H9 (cell line): ENCODE measurements at regions not wholly inside any gene's neighbourhood (a gene's known extent, or its start where the extent isn't known, plus 50 kb on each side); places are given as distances from the start of the nearest gene placed in this dataset.

ENCODE experiments used
- DNase-seq: peaks from one replicate; pipeline ENCODE4 v3.0.0-alpha.2; 2017
- H2AFZ ChIP-seq: one replicate; pipeline ENCODE4 v1.6.1; 2013; ENCODE audit warnings: mild to moderate bottlenecking, low read length, control low read depth, moderate library complexity
- H2AK5ac ChIP-seq: 2 replicates; pipeline ENCODE4 v1.6.1; 2013; ENCODE audit warnings: low read length, control low read depth, mixed read lengths; ENCODE audit not compliant: insufficient read length
- H2BK120ac ChIP-seq: one replicate; pipeline ENCODE4 v1.6.1; 2013; ENCODE audit warnings: low read depth, mild to moderate bottlenecking, low read length, control low read depth, inconsistent platforms; ENCODE audit not compliant: poor library complexity, severe bottlenecking
- H2BK12ac ChIP-seq: 2 replicates; pipeline ENCODE4 v1.6.1; 2013; ENCODE audit warnings: low read length, control low read depth, mixed read lengths, low read depth; ENCODE audit not compliant: insufficient read length
- H2BK15ac ChIP-seq: 2 replicates; pipeline ENCODE4 v1.6.1; 2013; ENCODE audit warnings: low read depth, low read length, control low read depth
- H2BK20ac ChIP-seq: one replicate; pipeline ENCODE4 v1.6.1; 2013; ENCODE audit warnings: low read depth, mild to moderate bottlenecking, low read length, control low read depth, inconsistent platforms; ENCODE audit not compliant: poor library complexity, severe bottlenecking
- H2BK5ac ChIP-seq: 2 replicates; pipeline ENCODE4 v1.6.1; 2013; ENCODE audit warnings: low read length, control low read depth, mixed read lengths; ENCODE audit not compliant: insufficient read length
- H3K14ac ChIP-seq: 2 replicates; pipeline ENCODE4 v1.6.1; 2013; ENCODE audit warnings: low read length, control low read depth; ENCODE audit not compliant: insufficient read depth
- H3K18ac ChIP-seq: 2 replicates; pipeline ENCODE4 v1.6.1; 2013; ENCODE audit warnings: low read depth, mild to moderate bottlenecking, mixed read lengths, low read length, control low read depth; ENCODE audit not compliant: insufficient read length
- H3K23ac ChIP-seq: 2 replicates; pipeline ENCODE4 v1.6.1; 2013; ENCODE audit warnings: low read length, control low read depth, mixed read lengths, low read depth; ENCODE audit not compliant: insufficient read length
- H3K23me2 ChIP-seq: 2 replicates; pipeline ENCODE4 v1.6.1; 2013; ENCODE audit warnings: low read depth, mild to moderate bottlenecking, mixed read lengths, low read length, control low read depth; ENCODE audit not compliant: insufficient read length, poor library complexity, severe bottlenecking
- H3K27ac ChIP-seq: 2 replicates; pipeline ENCODE4 v1.5.1; 2013; ENCODE audit warnings: low read length, control low read depth, mixed read lengths, low read depth; ENCODE audit not compliant: insufficient read length
- H3K27me3 ChIP-seq: 2 replicates; pipeline ENCODE4 v1.6.1; 2013; ENCODE audit warnings: low read length, control low read depth, inconsistent platforms; ENCODE audit not compliant: insufficient read depth
- H3K4ac ChIP-seq: 2 replicates; pipeline ENCODE4 v1.6.1; 2013; ENCODE audit warnings: low read depth, mild to moderate bottlenecking, control low read depth, inconsistent platforms, low read length, moderate library complexity
- H3K4me1 ChIP-seq: 2 replicates; pipeline ENCODE4 v1.6.1; 2013; ENCODE audit warnings: low read length, control low read depth, inconsistent platforms; ENCODE audit not compliant: insufficient read depth
- H3K4me2 ChIP-seq: 2 replicates; pipeline ENCODE4 v1.6.1; 2013; ENCODE audit warnings: low read length, control low read depth, mixed read lengths; ENCODE audit not compliant: insufficient read length, insufficient read depth
- H3K56ac ChIP-seq: 2 replicates; pipeline ENCODE4 v1.6.1; 2013; ENCODE audit warnings: low read depth, mild to moderate bottlenecking, mixed read lengths, low read length, control low read depth; ENCODE audit not compliant: insufficient read length
- H3K79me1 ChIP-seq: 2 replicates; pipeline ENCODE4 v1.6.1; 2013; ENCODE audit warnings: low read depth, mild to moderate bottlenecking, moderate library complexity, low read length, control low read depth, inconsistent platforms; ENCODE audit not compliant: insufficient read depth, poor library complexity, severe bottlenecking
- H3K79me2 ChIP-seq: 2 replicates; pipeline ENCODE4 v1.6.1; 2013; ENCODE audit warnings: low read length, control low read depth, inconsistent platforms; ENCODE audit not compliant: insufficient read depth
- H3K9ac ChIP-seq: 2 replicates; pipeline ENCODE4 v1.6.1; 2013; ENCODE audit warnings: low read length, control low read depth, mixed read lengths; ENCODE audit not compliant: insufficient read length; ENCODE audit errors: extremely low read depth
- H3K9me3 ChIP-seq: one replicate; pipeline ENCODE4 v1.6.1; 2013; ENCODE audit warnings: low read depth, low read length, inconsistent platforms; ENCODE audit not compliant: control insufficient read depth
- H3T11ph ChIP-seq: one replicate; pipeline ENCODE4 v1.6.1; 2013; ENCODE audit warnings: mild to moderate bottlenecking, low read length, control low read depth, inconsistent platforms
- H4K20me1 ChIP-seq: one replicate; pipeline ENCODE4 v1.6.1; 2013; ENCODE audit not compliant: control insufficient read depth, insufficient read length, insufficient read depth
- H4K5ac ChIP-seq: 2 replicates; pipeline ENCODE4 v1.6.1; 2013; ENCODE audit warnings: low read depth, mild to moderate bottlenecking, mixed read lengths, low read length, control low read depth; ENCODE audit not compliant: insufficient read length
- H4K8ac ChIP-seq: replicated peaks from 2 replicates; pipeline ENCODE4 v1.6.1; 2013; ENCODE audit warnings: low read length, control low read depth, mixed read lengths, low read depth; ENCODE audit not compliant: insufficient read length
- H4K91ac ChIP-seq: 2 replicates; pipeline ENCODE4 v1.6.1; 2013; ENCODE audit warnings: low read depth, mild to moderate bottlenecking, moderate library complexity, mixed read lengths, low read length, control low read depth; ENCODE audit not compliant: insufficient read length
- H3K27ac Mint-ChIP-seq, 3 experiments: 2 replicates in 2 of 3; 3 replicates in 1 of 3; pipeline ENCODE4 v1.8.0; 2020 to 2021; ENCODE audit warnings: mixed read lengths in 3 of 3, mild to moderate bottlenecking in 1 of 3, moderate library complexity in 1 of 3
- H3K27me3 Mint-ChIP-seq: 2 replicates; pipeline ENCODE4 v1.8.0; 2021; ENCODE audit warnings: low read depth, mild to moderate bottlenecking, moderate library complexity, mixed read lengths
- H3K36me3 Mint-ChIP-seq, 3 experiments: 2 replicates in 2 of 3; 3 replicates in 1 of 3; pipeline ENCODE4 v1.8.0; 2020 to 2021; ENCODE audit warnings: low read depth in 3 of 3, mixed read lengths in 3 of 3; ENCODE audit not compliant: insufficient read depth in 1 of 3
- H3K4me1 Mint-ChIP-seq, 2 experiments: 2 replicates each; pipeline ENCODE4 v1.8.0; 2020; ENCODE audit warnings: mixed read lengths in 2 of 2
- H3K4me3 Mint-ChIP-seq, 2 experiments: 2 replicates in 1 of 2; 3 replicates in 1 of 2; pipeline ENCODE4 v1.8.0; 2020 to 2021; ENCODE audit warnings: mild to moderate bottlenecking in 2 of 2, mixed read lengths in 2 of 2, moderate library complexity in 1 of 2
- H3K9me3 Mint-ChIP-seq, 2 experiments: 2 replicates in 1 of 2; 3 replicates in 1 of 2; pipeline ENCODE4 v1.8.0; 2020; ENCODE audit warnings: mild to moderate bottlenecking in 2 of 2, mixed read lengths in 2 of 2, moderate library complexity in 1 of 2
- CTCF ChIP-seq: fragments of 200-600 bp; sonication (generic); conservative IDR thresholded peaks from 3 replicates; pipeline ENCODE4 v1.8.0; 2021; ENCODE audit warnings: antibody characterized with exemption, mild to moderate bottlenecking
- WGBS: extraction: QIAGEN DNeasy Blood & Tissue Kit; methylation state at CpG from one replicate; pipeline ENCODE4 v1.1.7; 2013; ENCODE audit warnings: missing lambda C conversion rate, low lambda C conversion rate, mixed read lengths; ENCODE audit not compliant: insufficient read length; ENCODE audit errors: extremely low coverage; 5-methylcytosine and 5-hydroxymethylcytosine counted together

DNA sequence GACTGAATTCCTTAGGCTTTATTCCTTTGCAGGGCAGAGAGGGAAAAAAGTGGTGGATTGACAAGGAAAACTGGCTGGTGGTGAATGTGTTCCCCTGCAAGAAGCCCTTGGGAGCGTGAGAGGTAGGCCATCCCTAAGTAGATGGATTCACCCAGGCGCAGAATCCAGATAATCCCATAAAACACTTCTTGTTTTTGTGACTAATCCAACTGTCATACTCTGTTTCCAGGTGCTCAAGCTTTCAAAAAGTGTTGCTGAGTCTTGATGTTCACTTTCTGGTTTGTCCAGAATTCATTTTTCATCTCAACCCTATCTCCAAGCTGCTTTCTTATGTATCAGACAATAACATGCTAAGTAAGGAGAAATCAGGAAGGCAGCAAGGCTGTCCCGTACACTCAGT is 250.8 kb upstream of the HABP2 start:
- H3K14ac ChIP-seq: no peak overlapping the region
- no peak overlapping the region for H2AFZ ChIP-seq
- no peaks in the 10 kb centered on the region for H3K9me3 ChIP-seq
- H3K4me3 Mint-ChIP-seq: no peak overlapping the region
- no CpG with 5 or more reads among the region's 3 CpGs for WGBS
- no peaks in the 10 kb centered on the region for H3K23me2 ChIP-seq
- H3T11ph ChIP-seq: no peak overlapping the region
- no peak overlapping the region for H3K9ac ChIP-seq
- no peak overlapping the region for H2BK120ac ChIP-seq
- no peaks in the 10 kb centered on the region; a peak in 1 of 5 replicates for H3K9me3 Mint-ChIP-seq
- TF ChIP-seq CTCF: no peak
- no peak overlapping the region for H3K18ac ChIP-seq
- no peak overlapping the region for H4K5ac ChIP-seq
- H4K8ac ChIP-seq: no peak overlapping the region
- peaks cover 15 to 27% of the 10 kb centered on the region in 2 experiments for H3K4me1 Mint-ChIP-seq
- no peaks in the 10 kb centered on the region; the same call in 1 of the 2 replicates for H3K27me3 Mint-ChIP-seq
- H3K4me1 ChIP-seq: no peaks in the 10 kb centered on the region
- no peak overlapping the region for H2AK5ac ChIP-seq
- no peak overlapping the region for H4K91ac ChIP-seq
- no peak overlapping the region for H3K27ac Mint-ChIP-seq
- no peak overlapping the region for H3K23ac ChIP-seq
- no peak for DNase-seq
- H3K27me3 ChIP-seq: no peaks in the 10 kb centered on the region
- no peak overlapping the region for H2BK15ac ChIP-seq
- H3K56ac ChIP-seq: no peak overlapping the region
- no peaks in the 10 kb centered on the region for H3K79me2 ChIP-seq
- H2BK12ac ChIP-seq: no peak overlapping the region
- no peaks in the 10 kb centered on the region for H3K79me1 ChIP-seq
- H2BK5ac ChIP-seq: no peak overlapping the region
- no peaks in the 10 kb centered on the region for H4K20me1 ChIP-seq
- H3K36me3 Mint-ChIP-seq: no peaks in the 10 kb centered on the region
- H3K4me2 ChIP-seq: no peak overlapping the region
- no peak overlapping the region for H3K27ac ChIP-seq
- H3K4ac ChIP-seq: no peak overlapping the region
- H2BK20ac ChIP-seq: no peak overlapping the region
